Vagina (tissue), 2 donors: ENCODE measurements at regions not wholly inside any gene's neighbourhood (a gene's known extent, or its start where the extent isn't known, plus 50 kb on each side); places are given as distances from the start of the nearest gene placed in this dataset.

Experiments used
- CTCF ChIP-seq, 3 experiments: fragments of 450-650 bp in 2 of 3; fragments of 200-600 bp in 1 of 3; sonication (generic) in 1 of 3; IDR thresholded peaks; one replicate each; pipeline ENCODE4 v1.5.1; 2017 to 2019; ENCODE audit warnings: antibody characterized with exemption in 3 of 3, mild to moderate bottlenecking in 2 of 3, moderate library complexity in 2 of 3
- POLR2AphosphoS5 ChIP-seq, 2 donors: sonication (generic); formaldehyde crosslinking; IDR thresholded peaks; one replicate each; pipeline ENCODE4 v1.9.0; 2017; ENCODE audit warnings: antibody characterized with exemption in 2 of 2, mild to moderate bottlenecking in 2 of 2, low read depth in 1 of 2; ENCODE audit not compliant: insufficient read depth in 1 of 2

DNA sequence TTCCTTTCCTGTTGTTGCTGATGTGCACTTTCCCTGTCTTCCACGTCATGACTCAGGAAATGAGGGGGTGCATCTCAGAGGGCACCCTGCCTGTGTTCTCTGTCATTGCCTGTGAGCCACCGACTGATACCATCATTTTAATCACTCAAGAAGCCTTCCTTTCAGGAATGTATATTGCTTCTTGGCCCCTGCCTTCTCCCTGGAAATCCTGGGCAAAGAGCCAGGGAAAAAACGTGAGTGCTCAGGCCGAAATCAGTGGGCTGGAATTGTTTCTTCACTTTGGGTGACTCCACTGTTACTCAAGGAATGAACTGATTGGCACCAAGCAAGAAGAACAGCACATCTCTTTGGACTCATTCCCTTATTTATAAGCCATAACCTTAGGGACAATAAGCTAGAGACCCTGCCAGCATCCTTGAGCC, 126.1 kb downstream of the SNX18 start:
- no peak for TF ChIP-seq CTCF (IDR thresholded peaks at IDR 0.05)
- no peak for TF ChIP-seq POLR2AphosphoS5 (IDR thresholded peaks at IDR 0.05; ENCODE audit: insufficient read depth in 1 of 2, low read depth in 1 of 2)
